SK-N-SH (cell line): ENCODE measurements at regions not wholly inside any gene's neighbourhood (a gene's known extent, or its start where the extent isn't known, plus 50 kb on each side); places are given as distances from the start of the nearest gene placed in this dataset.

Experiments used
- CTCF ChIA-PET: fragments of 300-600, 350-600 bp; formaldehyde crosslinking; extraction: SDS; loops from one replicate; lab custom pipeline; 2021; lab: Yijun Ruan, JAX
- POLR2A ChIA-PET: fragments of 350-600 bp; sonication (Branson Sonifier 250); formaldehyde crosslinking; extraction: SDS; loops from one replicate; lab custom pipeline; 2020; ENCODE audit warnings: antibody characterized with exemption, inconsistent platforms; lab: Yijun Ruan, JAX
- DNase-seq: peaks from one replicate; pipeline ENCODE4 v3.0.0; 2012
- H2AFZ ChIP-seq: fragments of 200-600 bp; sonication (generic); 2 replicates; pipeline ENCODE4 v1.8.1; 2016; ENCODE audit warnings: antibody characterized with exemption, mild to moderate bottlenecking, low read depth
- H3F3A ChIP-seq: fragments of 200-600 bp; sonication (generic); replicated peaks from 2 replicates; pipeline ENCODE3; 2016; ENCODE audit warnings: antibody characterized with exemption, mild to moderate bottlenecking; ENCODE audit not compliant: insufficient read depth
- H3K27ac ChIP-seq, 2 experiments: fragments of 200-500 bp in 1 of 2; fragments of 200-600 bp in 1 of 2; sonication (Bioruptor generic) in 1 of 2; sonication (generic), shearing (Covaris generic) in 1 of 2; 2 replicates each; pipeline versions ENCODE4 v1.5.1 to v1.6.1; 2014 to 2016; ENCODE audit warnings: low read depth in 2 of 2, inconsistent platforms in 1 of 2, low read length in 1 of 2, mild to moderate bottlenecking in 1 of 2, mixed read lengths in 1 of 2
- H3K27me3 ChIP-seq: fragments of 200-600 bp; sonication (generic), shearing (Covaris generic); 2 replicates; pipeline ENCODE4 v1.6.1; 2016; ENCODE audit warnings: mixed run types; ENCODE audit not compliant: insufficient read depth
- H3K36me3 ChIP-seq, 2 experiments: fragments of 200-500 bp in 1 of 2; fragments of 200-600 bp in 1 of 2; sonication (Bioruptor generic) in 1 of 2; sonication (generic) in 1 of 2; replicated peaks in 1 of 2; 2 replicates each; pipeline versions ENCODE3 to v1.5.1; 2014 to 2016; ENCODE audit warnings: low read length in 1 of 2, mild to moderate bottlenecking in 1 of 2; ENCODE audit not compliant: insufficient read depth in 2 of 2, control insufficient read depth in 1 of 2
- H3K4me1 ChIP-seq, 2 experiments: fragments of 200-500 bp in 1 of 2; fragments of 200-600 bp in 1 of 2; sonication (Bioruptor generic) in 1 of 2; sonication (generic), shearing (Covaris generic) in 1 of 2; 2 replicates each; pipeline versions ENCODE4 v1.5.1 to v1.6.1; 2014 to 2016; ENCODE audit warnings: low read depth in 1 of 2, low read length in 1 of 2, mixed run types in 1 of 2; ENCODE audit not compliant: insufficient read depth in 2 of 2, control insufficient read depth in 1 of 2
- H3K4me2 ChIP-seq: fragments of 200-600 bp; sonication (generic), shearing (Covaris generic); 2 replicates; pipeline ENCODE4 v1.6.1; 2017; ENCODE audit warnings: mixed run types
- H3K4me3 ChIP-seq, 2 experiments: fragments of 200-500 bp in 1 of 2; fragments of 200-600 bp in 1 of 2; sonication (Bioruptor generic) in 1 of 2; sonication (generic), shearing (Covaris generic) in 1 of 2; 2 replicates each; pipeline versions ENCODE4 v1.5.1 to v1.8.1; 2014 to 2016; ENCODE audit warnings: low read depth in 2 of 2, inconsistent platforms in 1 of 2, low read length in 1 of 2, mild to moderate bottlenecking in 1 of 2, mixed read lengths in 1 of 2, moderate library complexity in 1 of 2
- H3K79me2 ChIP-seq: fragments of 200-600 bp; sonication (generic); 2 replicates; pipeline ENCODE4 v1.8.1; 2017; ENCODE audit warnings: mild to moderate bottlenecking; ENCODE audit not compliant: insufficient read depth
- H3K9ac ChIP-seq: fragments of 200-600 bp; sonication (generic); 2 replicates; pipeline ENCODE4 v1.6.1; 2017; ENCODE audit warnings: mixed run types
- H3K9me2 ChIP-seq: fragments of 200-600 bp; sonication (generic); 2 replicates; pipeline ENCODE4 v1.6.1; 2017; ENCODE audit warnings: mixed run types
- H3K9me3 ChIP-seq: fragments of 200-600 bp; sonication (generic); 2 replicates; pipeline ENCODE4 v1.6.1; 2017; ENCODE audit warnings: mixed run types, mild to moderate bottlenecking, moderate library complexity
- H4K20me1 ChIP-seq: fragments of 200-600 bp; sonication (generic); 2 replicates; pipeline ENCODE4 v1.6.1; 2017; ENCODE audit warnings: mild to moderate bottlenecking, mixed run types; ENCODE audit not compliant: insufficient read depth
- ELF1 ChIP-seq: IDR thresholded peaks from 2 replicates; pipeline ENCODE4 v1.4.0; 2012
- EZH2phosphoT487 ChIP-seq: fragments of 200-600 bp; sonication (generic); IDR thresholded peaks from 2 replicates; pipeline ENCODE4 v1.6.1; 2017; ENCODE audit warnings: low read depth, mixed run types, mild to moderate bottlenecking, antibody characterized with exemption, moderate library complexity, borderline replicate concordance
- GABPA ChIP-seq: IDR thresholded peaks from 2 replicates; pipeline ENCODE4 v1.4.0; 2012; ENCODE audit warnings: low read depth, mild to moderate bottlenecking
- GATA2 ChIP-seq: sonication (generic); formaldehyde crosslinking; IDR thresholded peaks from 2 replicates; pipeline ENCODE4 v1.5.0; 2020; ENCODE audit warnings: mild to moderate bottlenecking, missing genetic modification reagents
- MXI1 ChIP-seq: IDR thresholded peaks from 2 replicates; pipeline ENCODE4 v1.6.1; 2012; ENCODE audit warnings: mild to moderate bottlenecking, low read depth, low read length, improper control_type of control experiment
- NRF1 ChIP-seq: IDR thresholded peaks from 2 replicates; pipeline ENCODE4 v1.6.1; 2012; ENCODE audit warnings: low read depth, mild to moderate bottlenecking, low read length
- POLR2AphosphoS5 ChIP-seq: IDR thresholded peaks from 2 replicates; pipeline ENCODE4 v1.6.1; 2012; ENCODE audit warnings: low read depth, low read length
- RCOR1 ChIP-seq: fragments of 150-350 bp; IDR thresholded peaks from 2 replicates; pipeline ENCODE4 v1.6.1; 2017; ENCODE audit warnings: antibody characterized with exemption, low read length
- RXRA ChIP-seq: IDR thresholded peaks from 2 replicates; pipeline ENCODE4 v1.4.0; 2012; ENCODE audit warnings: low read depth, mild to moderate bottlenecking, borderline replicate concordance
- SMC3 ChIP-seq: IDR thresholded peaks from 2 replicates; pipeline ENCODE4 v1.6.1; 2012; ENCODE audit warnings: low read depth, low read length, improper control_type of control experiment
- TAF1 ChIP-seq: IDR thresholded peaks from 2 replicates; pipeline ENCODE4 v1.6.1; 2012; ENCODE audit warnings: low read depth, mild to moderate bottlenecking, low read length, moderate library complexity, borderline replicate concordance
- TCF12 ChIP-seq: IDR thresholded peaks from 2 replicates; pipeline ENCODE4 v1.4.0; 2012
- WGBS: methylation state at CpG from one replicate; pipeline ENCODE4 v1.1.6; 2017; ENCODE audit warnings: low lambda C conversion rate; 5-methylcytosine and 5-hydroxymethylcytosine counted together
- TF ChIP-seq, protein P1 (sequence below): IDR thresholded peaks from 2 replicates; pipeline ENCODE4; 2012
- TF ChIP-seq, protein P2 (sequence below): IDR thresholded peaks from 2 replicates; pipeline ENCODE4 v1.4.0; 2012; ENCODE audit warnings: low read depth, borderline replicate concordance
- TF ChIP-seq, protein P3 (sequence below): fragments of 150-350 bp; IDR thresholded peaks from 2 replicates; pipeline ENCODE4 v1.6.1; 2017; ENCODE audit warnings: antibody characterized with exemption, low read length, low read depth, borderline replicate concordance
- TF ChIP-seq, protein P4 (sequence below): IDR thresholded peaks from 2 replicates; pipeline ENCODE4 v1.6.1; 2012; ENCODE audit warnings: mild to moderate bottlenecking, low read depth, low read length, moderate library complexity

DNA sequence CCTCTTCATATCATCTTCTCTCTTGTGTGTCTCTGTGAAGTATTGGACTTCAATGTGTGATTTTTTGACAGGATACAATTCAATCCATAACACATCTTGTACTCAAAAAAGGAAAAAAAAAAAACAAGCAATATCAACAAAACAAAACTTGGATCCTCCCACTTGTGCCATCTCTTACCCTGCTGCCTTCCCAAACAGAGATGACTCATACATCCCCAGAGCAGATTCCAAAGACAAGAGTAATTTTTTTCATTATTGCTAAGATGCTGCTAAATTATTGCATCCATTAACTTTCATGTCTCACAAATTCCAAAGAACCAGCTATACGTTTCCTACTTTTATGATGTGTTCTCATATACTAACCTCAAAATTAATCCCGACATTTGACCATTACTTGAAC is 479.2 kb downstream of the GBA3 start:
- Histone ChIP-seq H3K9me2 (no peaks in the 10 kb centered on the region), H3K4me3 (no peak overlapping the region), H3K27ac (no peak overlapping the region), H3K4me2 (no peak overlapping the region), H3K9me3 (no peaks in the 10 kb centered on the region), H3K79me2 (no peaks in the 10 kb centered on the region), H3K4me1 (no peaks in the 10 kb centered on the region), H3F3A (no peaks in the 10 kb centered on the region), H2AFZ (no peak overlapping the region), H3K27me3 (no peaks in the 10 kb centered on the region), H3K36me3 (no peaks in the 10 kb centered on the region), H3K9ac (no peak overlapping the region), H4K20me1 (no peaks in the 10 kb centered on the region)
- 10% methylated on average over 2 of the region's 2 CpGs for WGBS
- POLR2A ChIA-PET: no interaction called here
- CTCF ChIA-PET: no interaction called here
- no peak for TF ChIP-seq POLR2AphosphoS5
- TF ChIP-seq RCOR1: no peak
- TF ChIP-seq, protein P1, sequence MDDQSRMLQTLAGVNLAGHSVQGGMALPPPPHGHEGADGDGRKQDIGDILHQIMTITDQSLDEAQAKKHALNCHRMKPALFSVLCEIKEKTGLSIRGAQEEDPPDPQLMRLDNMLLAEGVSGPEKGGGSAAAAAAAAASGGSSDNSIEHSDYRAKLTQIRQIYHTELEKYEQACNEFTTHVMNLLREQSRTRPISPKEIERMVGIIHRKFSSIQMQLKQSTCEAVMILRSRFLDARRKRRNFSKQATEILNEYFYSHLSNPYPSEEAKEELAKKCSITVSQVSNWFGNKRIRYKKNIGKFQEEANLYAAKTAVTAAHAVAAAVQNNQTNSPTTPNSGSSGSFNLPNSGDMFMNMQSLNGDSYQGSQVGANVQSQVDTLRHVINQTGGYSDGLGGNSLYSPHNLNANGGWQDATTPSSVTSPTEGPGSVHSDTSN: no peak
- no peak for TF ChIP-seq SMC3
- TF ChIP-seq MXI1: no peak
- TF ChIP-seq GABPA: no peak
- TF ChIP-seq, protein P2, sequence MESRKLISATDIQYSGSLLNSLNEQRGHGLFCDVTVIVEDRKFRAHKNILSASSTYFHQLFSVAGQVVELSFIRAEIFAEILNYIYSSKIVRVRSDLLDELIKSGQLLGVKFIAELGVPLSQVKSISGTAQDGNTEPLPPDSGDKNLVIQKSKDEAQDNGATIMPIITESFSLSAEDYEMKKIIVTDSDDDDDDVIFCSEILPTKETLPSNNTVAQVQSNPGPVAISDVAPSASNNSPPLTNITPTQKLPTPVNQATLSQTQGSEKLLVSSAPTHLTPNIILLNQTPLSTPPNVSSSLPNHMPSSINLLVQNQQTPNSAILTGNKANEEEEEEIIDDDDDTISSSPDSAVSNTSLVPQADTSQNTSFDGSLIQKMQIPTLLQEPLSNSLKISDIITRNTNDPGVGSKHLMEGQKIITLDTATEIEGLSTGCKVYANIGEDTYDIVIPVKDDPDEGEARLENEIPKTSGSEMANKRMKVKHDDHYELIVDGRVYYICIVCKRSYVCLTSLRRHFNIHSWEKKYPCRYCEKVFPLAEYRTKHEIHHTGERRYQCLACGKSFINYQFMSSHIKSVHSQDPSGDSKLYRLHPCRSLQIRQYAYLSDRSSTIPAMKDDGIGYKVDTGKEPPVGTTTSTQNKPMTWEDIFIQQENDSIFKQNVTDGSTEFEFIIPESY: no peak
- TF ChIP-seq, protein P3, sequence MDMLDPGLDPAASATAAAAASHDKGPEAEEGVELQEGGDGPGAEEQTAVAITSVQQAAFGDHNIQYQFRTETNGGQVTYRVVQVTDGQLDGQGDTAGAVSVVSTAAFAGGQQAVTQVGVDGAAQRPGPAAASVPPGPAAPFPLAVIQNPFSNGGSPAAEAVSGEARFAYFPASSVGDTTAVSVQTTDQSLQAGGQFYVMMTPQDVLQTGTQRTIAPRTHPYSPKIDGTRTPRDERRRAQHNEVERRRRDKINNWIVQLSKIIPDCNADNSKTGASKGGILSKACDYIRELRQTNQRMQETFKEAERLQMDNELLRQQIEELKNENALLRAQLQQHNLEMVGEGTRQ: no peak
- TF ChIP-seq GATA2 (CRISPR knock-in tag): no peak
- TF ChIP-seq TAF1: no peak
- TF ChIP-seq RXRA: no peak
- no peak for TF ChIP-seq TCF12
- no peak for TF ChIP-seq EZH2phosphoT487
- no peak for TF ChIP-seq NRF1
- TF ChIP-seq, protein P4, sequence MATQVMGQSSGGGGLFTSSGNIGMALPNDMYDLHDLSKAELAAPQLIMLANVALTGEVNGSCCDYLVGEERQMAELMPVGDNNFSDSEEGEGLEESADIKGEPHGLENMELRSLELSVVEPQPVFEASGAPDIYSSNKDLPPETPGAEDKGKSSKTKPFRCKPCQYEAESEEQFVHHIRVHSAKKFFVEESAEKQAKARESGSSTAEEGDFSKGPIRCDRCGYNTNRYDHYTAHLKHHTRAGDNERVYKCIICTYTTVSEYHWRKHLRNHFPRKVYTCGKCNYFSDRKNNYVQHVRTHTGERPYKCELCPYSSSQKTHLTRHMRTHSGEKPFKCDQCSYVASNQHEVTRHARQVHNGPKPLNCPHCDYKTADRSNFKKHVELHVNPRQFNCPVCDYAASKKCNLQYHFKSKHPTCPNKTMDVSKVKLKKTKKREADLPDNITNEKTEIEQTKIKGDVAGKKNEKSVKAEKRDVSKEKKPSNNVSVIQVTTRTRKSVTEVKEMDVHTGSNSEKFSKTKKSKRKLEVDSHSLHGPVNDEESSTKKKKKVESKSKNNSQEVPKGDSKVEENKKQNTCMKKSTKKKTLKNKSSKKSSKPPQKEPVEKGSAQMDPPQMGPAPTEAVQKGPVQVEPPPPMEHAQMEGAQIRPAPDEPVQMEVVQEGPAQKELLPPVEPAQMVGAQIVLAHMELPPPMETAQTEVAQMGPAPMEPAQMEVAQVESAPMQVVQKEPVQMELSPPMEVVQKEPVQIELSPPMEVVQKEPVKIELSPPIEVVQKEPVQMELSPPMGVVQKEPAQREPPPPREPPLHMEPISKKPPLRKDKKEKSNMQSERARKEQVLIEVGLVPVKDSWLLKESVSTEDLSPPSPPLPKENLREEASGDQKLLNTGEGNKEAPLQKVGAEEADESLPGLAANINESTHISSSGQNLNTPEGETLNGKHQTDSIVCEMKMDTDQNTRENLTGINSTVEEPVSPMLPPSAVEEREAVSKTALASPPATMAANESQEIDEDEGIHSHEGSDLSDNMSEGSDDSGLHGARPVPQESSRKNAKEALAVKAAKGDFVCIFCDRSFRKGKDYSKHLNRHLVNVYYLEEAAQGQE: no peak
- no peak for TF ChIP-seq ELF1
- DNase-seq: no peak
